Spleen (tissue), 7 donors: ENCODE measurements at regions not wholly inside any gene's neighbourhood (a gene's known extent, or its start where the extent isn't known, plus 50 kb on each side); places are given as distances from the start of the nearest gene placed in this dataset.

Source experiments
- POLR2A ChIP-seq, 3 donors: fragments of 450-650 bp; IDR thresholded peaks; one replicate each; pipeline ENCODE4 v1.5.1; 2017; ENCODE audit warnings: antibody characterized with exemption in 3 of 3, mild to moderate bottlenecking in 1 of 3
- POLR2AphosphoS5 ChIP-seq, 3 donors: sonication (generic); formaldehyde crosslinking; IDR thresholded peaks; one replicate each; pipeline ENCODE4 v1.5.1; 2017; ENCODE audit warnings: antibody characterized with exemption in 3 of 3
- TF ChIP-seq, protein P1 (sequence below), 11 experiments: fragments of 200-600 bp in 7 of 11; fragments of 450-650 bp in 4 of 11; sonication (generic) in 4 of 11; IDR thresholded peaks in 8 of 11; conservative IDR thresholded peaks in 3 of 11; 1 replicate in 7 of 11; 2 replicates in 4 of 11; pipeline versions ENCODE4 v1.4.0 to v1.8.0; 2016 to 2021; ENCODE audit warnings: antibody characterized with exemption in 11 of 11, inconsistent platforms in 4 of 11, mild to moderate bottlenecking in 1 of 11
- donor health status: DM: no; HTN: no; CAD: no; lungs with moderate emphysema.
- donor health status: DM: no; HTN: no; CAD: no.
- donor health status: DM: no; HTN: no; CAD: no.

DNA sequence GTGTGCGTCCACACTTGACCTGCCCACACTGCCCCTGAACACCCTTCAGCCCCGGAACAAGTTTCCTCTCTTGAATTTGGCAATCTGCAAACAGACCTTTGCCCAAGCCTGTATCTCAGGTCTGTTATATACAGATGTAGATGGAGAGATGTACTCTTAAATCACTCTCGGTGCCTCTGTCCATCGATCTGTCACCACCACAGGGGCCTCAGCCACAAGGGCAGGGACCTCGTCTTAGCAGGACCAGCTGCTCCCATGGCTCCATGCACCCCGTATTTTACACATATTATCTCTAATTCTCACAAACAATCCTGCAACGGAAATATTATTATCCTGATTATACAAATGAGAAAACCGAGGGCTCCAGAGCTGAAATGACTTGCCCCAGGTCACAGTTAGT, 313.4 kb downstream of the BCL11B start:
- TF ChIP-seq POLR2AphosphoS5 (IDR thresholded peaks at IDR 0.05) (no peak), POLR2A (IDR thresholded peaks at IDR 0.05) (no peak)
- TF ChIP-seq, protein P1, sequence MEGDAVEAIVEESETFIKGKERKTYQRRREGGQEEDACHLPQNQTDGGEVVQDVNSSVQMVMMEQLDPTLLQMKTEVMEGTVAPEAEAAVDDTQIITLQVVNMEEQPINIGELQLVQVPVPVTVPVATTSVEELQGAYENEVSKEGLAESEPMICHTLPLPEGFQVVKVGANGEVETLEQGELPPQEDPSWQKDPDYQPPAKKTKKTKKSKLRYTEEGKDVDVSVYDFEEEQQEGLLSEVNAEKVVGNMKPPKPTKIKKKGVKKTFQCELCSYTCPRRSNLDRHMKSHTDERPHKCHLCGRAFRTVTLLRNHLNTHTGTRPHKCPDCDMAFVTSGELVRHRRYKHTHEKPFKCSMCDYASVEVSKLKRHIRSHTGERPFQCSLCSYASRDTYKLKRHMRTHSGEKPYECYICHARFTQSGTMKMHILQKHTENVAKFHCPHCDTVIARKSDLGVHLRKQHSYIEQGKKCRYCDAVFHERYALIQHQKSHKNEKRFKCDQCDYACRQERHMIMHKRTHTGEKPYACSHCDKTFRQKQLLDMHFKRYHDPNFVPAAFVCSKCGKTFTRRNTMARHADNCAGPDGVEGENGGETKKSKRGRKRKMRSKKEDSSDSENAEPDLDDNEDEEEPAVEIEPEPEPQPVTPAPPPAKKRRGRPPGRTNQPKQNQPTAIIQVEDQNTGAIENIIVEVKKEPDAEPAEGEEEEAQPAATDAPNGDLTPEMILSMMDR (IDR thresholded peaks at IDR 0.05 in 8 of 11, conservative IDR thresholded peaks at IDR 0.05 in 3 of 11), result no peak
